Upper lobe of left lung (tissue), 6 donors: ENCODE measurements at regions not wholly inside any gene's neighbourhood (a gene's known extent, or its start where the extent isn't known, plus 50 kb on each side); places are given as distances from the start of the nearest gene placed in this dataset.

ENCODE experiments used
- ATAC-seq, 2 donors: fragments of 200-7000 bp; cut with Tn5 transposase; one replicate each; pipeline ENCODE4 v1.9.1; 2022; ENCODE audit warnings: mild to moderate bottlenecking in 2 of 2, moderate library complexity in 2 of 2; ENCODE audit not compliant: low FRiP score in 2 of 2
- DNase-seq, 2 donors: peaks; one replicate each; pipeline ENCODE4 v3.0.0-alpha.2; 2019 to 2020
- H3K27ac ChIP-seq, 4 donors: fragments of 200-600 bp; sonication (generic); one replicate each; pipeline ENCODE4 v1.5.1; 2016 to 2019
- H3K27me3 ChIP-seq, 4 donors: fragments of 200-600 bp; sonication (generic); one replicate each; pipeline ENCODE4 v1.5.1; 2017 to 2019
- H3K36me3 ChIP-seq, 4 donors: fragments of 200-600 bp; sonication (generic); one replicate each; pipeline ENCODE4 v1.5.1; 2016 to 2019
- H3K4me1 ChIP-seq, 4 donors: fragments of 200-600 bp; sonication (generic); one replicate each; pipeline ENCODE4 v1.5.1; 2018 to 2019
- H3K4me3 ChIP-seq, 4 donors: fragments of 200-600 bp; sonication (generic); one replicate each; pipeline ENCODE4 v1.5.1; 2017 to 2019; ENCODE audit warnings: mild to moderate bottlenecking in 2 of 4, moderate library complexity in 1 of 4
- H3K9me3 ChIP-seq, 4 donors: fragments of 200-600 bp; sonication (generic); one replicate each; pipeline ENCODE4 v1.5.1; 2018 to 2019
- CTCF ChIP-seq, 6 experiments: fragments of 450-650 bp in 4 of 6; fragments of 200-600 bp in 2 of 6; sonication (generic) in 2 of 6; IDR thresholded peaks; one replicate each; pipeline ENCODE4 v1.5.1; 2016 to 2019; ENCODE audit warnings: antibody characterized with exemption in 6 of 6
- EP300 ChIP-seq, 4 donors: sonication (generic); formaldehyde crosslinking; IDR thresholded peaks; one replicate each; pipeline ENCODE4 v1.5.1; 2017; ENCODE audit warnings: antibody characterized with exemption in 4 of 4, control low read depth in 2 of 4
- POLR2A ChIP-seq, 4 donors: fragments of 450-650 bp; IDR thresholded peaks; one replicate each; pipeline ENCODE4 v1.5.1; 2016 to 2017; ENCODE audit warnings: antibody characterized with exemption in 4 of 4, mild to moderate bottlenecking in 2 of 4
- POLR2AphosphoS5 ChIP-seq, 2 donors: sonication (generic); formaldehyde crosslinking; IDR thresholded peaks; one replicate each; pipeline ENCODE4 v1.5.1; 2017; ENCODE audit warnings: antibody characterized with exemption in 2 of 2
- WGBS, 2 donors: methylation state at CpG; one replicate each; pipeline ENCODE4 v1.1.5; 2017 to 2018; 5-methylcytosine and 5-hydroxymethylcytosine counted together
- donor health status: DM: no; HTN: no; CAD: no; lungs with moderate emphysema.
- donor health status: DM: no; HTN: yes; CAD: no; lungs with severe emphysema.

GRCh38 chr17:70905796-70906195 is 736.5 kb downstream of the KCNJ2 start:
- TF ChIP-seq POLR2AphosphoS5 (IDR thresholded peaks at IDR 0.05) (no peak), POLR2A (IDR thresholded peaks at IDR 0.05) (no peak), EP300 (IDR thresholded peaks at IDR 0.05) (no peak), CTCF (IDR thresholded peaks at IDR 0.05) (no peak)
- WGBS, 2 donors = 32 to 33% methylated on average over 3 of the region's 3 CpGs
- Histone ChIP-seq H3K36me3 (no peaks in the 10 kb centered on the region), H3K27ac (no peak overlapping the region), H3K4me3 (no peak overlapping the region), H3K4me1 (no peaks in the 10 kb centered on the region), H3K27me3 (no peaks in the 10 kb centered on the region), H3K9me3 (no peaks in the 10 kb centered on the region)
- no peak for ATAC-seq
- peak in 1 of 2 donors; percentile 30 for DNase-seq

GRCh38 chr17:70906808-70907207 is 737.5 kb downstream of the KCNJ2 start:
- H3K9me3 ChIP-seq = no peaks in the 10 kb centered on the region
- no peaks in the 10 kb centered on the region for H3K36me3 ChIP-seq
- TF ChIP-seq CTCF (IDR thresholded peaks at IDR 0.05) = no peak
- no peak for TF ChIP-seq EP300 (IDR thresholded peaks at IDR 0.05)
- TF ChIP-seq POLR2A (IDR thresholded peaks at IDR 0.05) = no peak
- TF ChIP-seq POLR2AphosphoS5 (IDR thresholded peaks at IDR 0.05) = no peak
- H3K27me3 ChIP-seq = no peaks in the 10 kb centered on the region
- DNase-seq (no peak), ATAC-seq (no peak)
- no peak overlapping the region for H3K27ac ChIP-seq
- no peaks in the 10 kb centered on the region for H3K4me1 ChIP-seq
- 60 to 72% methylated on average over 2 of the region's 2 CpGs for WGBS, 2 donors
- H3K4me3 ChIP-seq = no peak overlapping the region

GRCh38 chr17:70912716-70913485 is 743.6 kb downstream of the KCNJ2 start:
- ATAC-seq = no peak
- WGBS, 2 donors = 37 to 45% methylated on average over 4 of the region's 4 CpGs

GRCh38 chr17:70916469-70916868 is 747.1 kb downstream of the KCNJ2 start:
- H3K27me3 ChIP-seq = no peaks in the 10 kb centered on the region
- no peak overlapping the region for H3K4me3 ChIP-seq
- H3K36me3 ChIP-seq = no peaks in the 10 kb centered on the region
- H3K9me3 ChIP-seq = peaks cover 0 to 23% (median 2%) of the 10 kb centered on the region in 4 donors
- TF ChIP-seq POLR2A (IDR thresholded peaks at IDR 0.05) (no peak), CTCF (IDR thresholded peaks at IDR 0.05) (no peak), POLR2AphosphoS5 (IDR thresholded peaks at IDR 0.05) (no peak), EP300 (IDR thresholded peaks at IDR 0.05) (no peak)
- no peak for ATAC-seq
- H3K27ac ChIP-seq = no peak overlapping the region
- H3K4me1 ChIP-seq = no peaks in the 10 kb centered on the region
- DNase-seq = no peak

More at GRCh38 chr17:70912716-70913485, 743.6 kb downstream of the KCNJ2 start:
- Histone ChIP-seq H3K9me3 (peaks cover 0 to 12% (median 2%) of the 10 kb centered on the region in 4 donors), H3K4me3 (no peak overlapping the region), H3K36me3 (no peaks in the 10 kb centered on the region), H3K27ac (no peak overlapping the region), H3K4me1 (no peaks in the 10 kb centered on the region), H3K27me3 (no peaks in the 10 kb centered on the region)
- TF ChIP-seq CTCF (IDR thresholded peaks at IDR 0.05) (no peak), POLR2A (IDR thresholded peaks at IDR 0.05) (no peak), POLR2AphosphoS5 (IDR thresholded peaks at IDR 0.05) (no peak), EP300 (IDR thresholded peaks at IDR 0.05) (no peak)
- no peak for DNase-seq

GRCh38 chr17:70919241-70919640 is 749.9 kb downstream of the KCNJ2 start:
- H3K27me3 ChIP-seq = no peaks in the 10 kb centered on the region
- peaks cover 0 to 23% (median 2%) of the 10 kb centered on the region in 4 donors for H3K9me3 ChIP-seq
- no peak overlapping the region for H3K27ac ChIP-seq
- TF ChIP-seq CTCF (IDR thresholded peaks at IDR 0.05) (no peak), EP300 (IDR thresholded peaks at IDR 0.05) (no peak), POLR2A (IDR thresholded peaks at IDR 0.05) (no peak), POLR2AphosphoS5 (IDR thresholded peaks at IDR 0.05) (no peak)
- DNase-seq (no peak), ATAC-seq (no peak)
- H3K4me3 ChIP-seq = no peak overlapping the region
- 82 to 100% methylated on average over 1 of the region's 1 CpG for WGBS, 2 donors
- H3K4me1 ChIP-seq = no peaks in the 10 kb centered on the region
- no peaks in the 10 kb centered on the region for H3K36me3 ChIP-seq
